GM10248 (cell line): ENCODE measurements at regions not wholly inside any gene's neighbourhood (a gene's known extent, or its start where the extent isn't known, plus 50 kb on each side); places are given as distances from the start of the nearest gene placed in this dataset.

Experiments
- CTCF ChIA-PET: fragments of 300-600 bp; sonication (Branson Sonifier 250); formaldehyde crosslinking; extraction: SDS; loops from one replicate; lab custom pipeline; 2021; ENCODE audit warnings: antibody characterized with exemption; lab: Yijun Ruan, JAX
- POLR2A ChIA-PET: fragments of 350-650 bp; sonication (Branson Sonifier 250); formaldehyde crosslinking; extraction: SDS; loops from one replicate; lab custom pipeline; 2020; ENCODE audit warnings: antibody characterized with exemption; lab: Yijun Ruan, JAX
- DNase-seq: peaks from one replicate; pipeline ENCODE4 v3.0.0; 2012; ENCODE audit errors: extremely low spot score
- CTCF ChIP-seq: IDR thresholded peaks from 2 replicates; pipeline ENCODE4 v1.5.1; 2012; ENCODE audit warnings: mild to moderate bottlenecking, low read depth; ENCODE audit errors: extremely low read depth, missing control alignments, control extremely low read depth

GRCh38 chr2:176843208-176843607, 369.4 kb upstream of the HNRNPA3 start:
- POLR2A ChIA-PET: no interaction called here
- no peak for DNase-seq
- no peak for TF ChIP-seq CTCF
- CTCF ChIA-PET: interaction anchor here (1.2 kb wide), 2 partner anchors 14 to 305 kb away, joined by 3 to 4 read pairs; no protein-coding TSS in a partner anchor

- no peak for TF ChIP-seq CTCF
- ChIA-PET CTCF (interaction anchor here (0.7 to 1.9 kb wide), 3 partner anchors 11 to 30 kb away, joined by 3 to 10 read pairs (median 4); no protein-coding TSS in a partner anchor), POLR2A (no interaction called here)
- DNase-seq: no peak
Observed at GRCh38 chr2:176844461-176844860, 368.1 kb upstream of the HNRNPA3 start.

GRCh38 chr2:176845718-176846117, 366.9 kb upstream of the HNRNPA3 start:
- no peak for DNase-seq
- POLR2A ChIA-PET: no interaction called here
- TF ChIP-seq CTCF: no peak
- CTCF ChIA-PET: interaction anchor here (1.3 to 1.9 kb wide), 2 partner anchors 9 to 31 kb away, joined by 4 to 10 read pairs; no protein-coding TSS in a partner anchor

- POLR2A ChIA-PET: no interaction called here
- DNase-seq: no peak
- CTCF ChIA-PET: interaction anchor here (1.0 to 1.1 kb wide), 2 partner anchors 25 to 31 kb away, joined by 3 read pairs; no protein-coding TSS in a partner anchor
- no peak for TF ChIP-seq CTCF
Observed at GRCh38 chr2:176847575-176847974, 365.0 kb upstream of the HNRNPA3 start.

GRCh38 chr2:176848844-176849243, 363.8 kb upstream of the HNRNPA3 start:
- DNase-seq: no peak
- CTCF ChIA-PET: interaction anchor here (1.0 to 1.1 kb wide), 2 partner anchors 26 to 32 kb away, joined by 3 read pairs; no protein-coding TSS in a partner anchor
- no peak for TF ChIP-seq CTCF
- POLR2A ChIA-PET: no interaction called here

- CTCF ChIA-PET: interaction anchor here (1.3 kb wide), 1 partner anchor 37 kb away, joined by 3 read pairs; no protein-coding TSS in a partner anchor
- POLR2A ChIA-PET: no interaction called here
- TF ChIP-seq CTCF: no peak
- DNase-seq: no peak
Observed at GRCh38 chr2:176851200-176851888, 361.2 kb upstream of the HNRNPA3 start.
